Activated T-cell treated with anti-CD3 and anti-CD28 coated beads, Interleukin-2, amount 50 U/mL, for 72 hours (primary cell): ENCODE measurements at regions not wholly inside any gene's neighbourhood (a gene's known extent, or its start where the extent isn't known, plus 50 kb on each side); places are given as distances from the start of the nearest gene placed in this dataset.

Experiments used
- ATAC-seq, 2 donors: fragments of 150-1000 bp; cut with Tn5 transposase; replicated peaks in 1 of 2; 2 replicates each; pipeline ENCODE4 v1.10.0; 2021; ENCODE audit warnings: moderate library complexity in 2 of 2, mild to moderate bottlenecking in 1 of 2
- DNase-seq, 2 donors: peaks; one replicate each; pipeline ENCODE4 v3.0.0; 2021 to 2022; ENCODE audit warnings: mixed read lengths in 1 of 2
- H3K27ac Mint-ChIP-seq: one replicate; pipeline ENCODE4 v1.8.0; 2022; ENCODE audit warnings: mild to moderate bottlenecking, moderate library complexity, mixed read lengths
- H3K27me3 Mint-ChIP-seq: one replicate; pipeline ENCODE4 v1.8.0; 2022; ENCODE audit warnings: low read depth, mixed read lengths
- H3K36me3 Mint-ChIP-seq, 2 donors: one replicate each; pipeline ENCODE4 v1.8.0; 2022; ENCODE audit warnings: mixed read lengths in 2 of 2, mild to moderate bottlenecking in 1 of 2; ENCODE audit not compliant: insufficient read depth in 2 of 2
- H3K4me1 Mint-ChIP-seq: one replicate; pipeline ENCODE4 v1.8.0; 2022; ENCODE audit warnings: low read depth, mixed read lengths
- H3K4me3 Mint-ChIP-seq, 2 donors: one replicate each; pipeline ENCODE4 v1.8.0; 2022; ENCODE audit warnings: mild to moderate bottlenecking in 2 of 2, mixed read lengths in 2 of 2, moderate library complexity in 2 of 2
- H3K9me3 Mint-ChIP-seq, 2 donors: one replicate each; pipeline ENCODE4 v1.8.0; 2022; ENCODE audit warnings: mixed read lengths in 2 of 2

- Mint-ChIP-seq H3K4me1 (no peaks in the 10 kb centered on the region), H3K36me3 (no peaks in the 10 kb centered on the region), H3K27me3 (no peaks in the 10 kb centered on the region), H3K4me3 (no peak overlapping the region), H3K9me3 (no peaks in the 10 kb centered on the region), H3K27ac (no peak overlapping the region)
- ATAC-seq, result no peak
- DNase-seq, result no peak
These were observed 1077.1 kb upstream of the ZEB2 start for GRCh38 chr2:145597006-145597405.

- DNase-seq, result no peak
- ATAC-seq, result no peak
- Mint-ChIP-seq H3K9me3 (no peaks in the 10 kb centered on the region), H3K36me3 (no peaks in the 10 kb centered on the region), H3K4me3 (no peak overlapping the region), H3K27me3 (no peaks in the 10 kb centered on the region), H3K27ac (no peak overlapping the region), H3K4me1 (no peaks in the 10 kb centered on the region)
These were observed 1076.5 kb upstream of the ZEB2 start for GRCh38 chr2:145596416-145596815.

- no peak for ATAC-seq
- no peaks in the 10 kb centered on the region for H3K27me3 Mint-ChIP-seq
- peaks cover 0 to under 1% of the 10 kb centered on the region in 2 donors for H3K9me3 Mint-ChIP-seq
These were observed 1075.4 kb upstream of the ZEB2 start for GRCh38 chr2:145595296-145595695.

GRCh38 chr2:145593991-145594614 is 1074.2 kb upstream of the ZEB2 start:
- Mint-ChIP-seq H3K9me3 (peaks cover 0 to 2% of the 10 kb centered on the region in 2 donors), H3K4me1 (no peaks in the 10 kb centered on the region), H3K27ac (no peak overlapping the region), H3K36me3 (no peaks in the 10 kb centered on the region), H3K27me3 (no peaks in the 10 kb centered on the region), H3K4me3 (no peak overlapping the region)
- DNase-seq, result no peak
- ATAC-seq, result no peak

More at GRCh38 chr2:145595296-145595695, 1075.4 kb upstream of the ZEB2 start:
- DNase-seq, result no peak
- Mint-ChIP-seq H3K4me1 (no peaks in the 10 kb centered on the region), H3K4me3 (no peak overlapping the region), H3K36me3 (no peaks in the 10 kb centered on the region), H3K27ac (no peak overlapping the region)

GRCh38 chr2:145593280-145593679 is 1073.4 kb upstream of the ZEB2 start:
- Mint-ChIP-seq H3K27ac (no peak overlapping the region), H3K36me3 (no peaks in the 10 kb centered on the region), H3K9me3 (peaks cover 0 to 2% of the 10 kb centered on the region in 2 donors), H3K4me1 (no peaks in the 10 kb centered on the region), H3K4me3 (no peak overlapping the region), H3K27me3 (no peaks in the 10 kb centered on the region)
- ATAC-seq, result no peak
- no peak for DNase-seq

- Mint-ChIP-seq H3K36me3 (no peaks in the 10 kb centered on the region), H3K9me3 (peaks cover 0 to 2% of the 10 kb centered on the region in 2 donors), H3K27me3 (no peaks in the 10 kb centered on the region), H3K4me1 (no peaks in the 10 kb centered on the region), H3K27ac (no peak overlapping the region), H3K4me3 (no peak overlapping the region)
- DNase-seq (no peak), ATAC-seq (no peak)
These were observed 1072.4 kb upstream of the ZEB2 start for GRCh38 chr2:145592361-145592760.

GRCh38 chr2:145591109-145591809 is 1071.3 kb upstream of the ZEB2 start:
- ATAC-seq, result no peak
- H3K27ac Mint-ChIP-seq, result no peak overlapping the region
- DNase-seq, result no peak
- no peak overlapping the region for H3K4me3 Mint-ChIP-seq
- peaks cover 0 to 2% of the 10 kb centered on the region in 2 donors for H3K9me3 Mint-ChIP-seq
- no peaks in the 10 kb centered on the region for H3K27me3 Mint-ChIP-seq
- H3K4me1 Mint-ChIP-seq, result no peaks in the 10 kb centered on the region
- no peaks in the 10 kb centered on the region for H3K36me3 Mint-ChIP-seq

- DNase-seq (no peak), ATAC-seq (no peak)
- peaks cover 0 to 2% of the 10 kb centered on the region in 2 donors for H3K9me3 Mint-ChIP-seq
- no peaks in the 10 kb centered on the region for H3K27me3 Mint-ChIP-seq
- H3K27ac Mint-ChIP-seq, result no peak overlapping the region
- H3K36me3 Mint-ChIP-seq, result no peaks in the 10 kb centered on the region
- H3K4me3 Mint-ChIP-seq, result no peak overlapping the region
- no peaks in the 10 kb centered on the region for H3K4me1 Mint-ChIP-seq
These were observed 1068.0 kb upstream of the ZEB2 start for GRCh38 chr2:145587922-145588321.

- H3K9me3 Mint-ChIP-seq, result no peaks in the 10 kb centered on the region
- DNase-seq, result no peak
- H3K4me3 Mint-ChIP-seq, result no peak overlapping the region
- no peaks in the 10 kb centered on the region for H3K4me1 Mint-ChIP-seq
- ATAC-seq, result no peak
- H3K36me3 Mint-ChIP-seq, result no peaks in the 10 kb centered on the region
- H3K27ac Mint-ChIP-seq, result no peak overlapping the region
- no peaks in the 10 kb centered on the region for H3K27me3 Mint-ChIP-seq
These were observed 1064.4 kb upstream of the ZEB2 start for GRCh38 chr2:145584353-145584752.

GRCh38 chr2:145573608-145574007 is 1053.7 kb upstream of the ZEB2 start:
- Mint-ChIP-seq H3K27ac (no peak overlapping the region), H3K36me3 (no peaks in the 10 kb centered on the region), H3K4me3 (no peak overlapping the region), H3K9me3 (peaks cover 1 to 3% of the 10 kb centered on the region in 2 donors), H3K4me1 (no peaks in the 10 kb centered on the region), H3K27me3 (no peaks in the 10 kb centered on the region)
- ATAC-seq (no peak), DNase-seq (no peak)

- Mint-ChIP-seq H3K9me3 (peaks cover 0 to 1% of the 10 kb centered on the region in 2 donors), H3K4me1 (no peaks in the 10 kb centered on the region), H3K36me3 (no peaks in the 10 kb centered on the region), H3K27me3 (no peaks in the 10 kb centered on the region), H3K4me3 (no peak overlapping the region), H3K27ac (no peak overlapping the region)
- DNase-seq, result no peak
- no peak for ATAC-seq
These were observed 1052.3 kb upstream of the ZEB2 start for GRCh38 chr2:145572238-145572637.

GRCh38 chr2:145569108-145569507 is 1049.2 kb upstream of the ZEB2 start:
- no peak for ATAC-seq
- H3K36me3 Mint-ChIP-seq, result no peaks in the 10 kb centered on the region
- H3K4me1 Mint-ChIP-seq, result no peaks in the 10 kb centered on the region
- no peak for DNase-seq
- no peaks in the 10 kb centered on the region for H3K27me3 Mint-ChIP-seq
- H3K4me3 Mint-ChIP-seq, result no peak overlapping the region
- no peak overlapping the region for H3K27ac Mint-ChIP-seq
- no peaks in the 10 kb centered on the region for H3K9me3 Mint-ChIP-seq

GRCh38 chr2:145563741-145564615 is 1044.1 kb upstream of the ZEB2 start:
- Mint-ChIP-seq H3K4me3 (no peak overlapping the region), H3K27ac (no peak overlapping the region), H3K27me3 (no peaks in the 10 kb centered on the region)

More at GRCh38 chr2:145563741-145564615, 1044.1 kb upstream of the ZEB2 start:
- DNase-seq, result no peak
- Mint-ChIP-seq H3K4me1 (no peaks in the 10 kb centered on the region), H3K36me3 (no peaks in the 10 kb centered on the region), H3K9me3 (no peaks in the 10 kb centered on the region)
- ATAC-seq, result no peak
